Adrenal gland (tissue), 9 donors: ENCODE measurements at regions not wholly inside any gene's neighbourhood (a gene's known extent, or its start where the extent isn't known, plus 50 kb on each side); places are given as distances from the start of the nearest gene placed in this dataset.

Source experiments
- DNase-seq, 7 donors: peaks; one replicate each; pipeline ENCODE4 v3.0.0-alpha.2; 2019 to 2020
- H3K27ac ChIP-seq, 5 donors: fragments of 200-600 bp; sonication (generic) in 4 of 5; 1 replicate in 3 of 5; 2 replicates in 2 of 5; pipeline versions ENCODE4 v1.5.1 to v1.8.0; 2016 to 2020; ENCODE audit warnings: mild to moderate bottlenecking in 1 of 5
- H3K27me3 ChIP-seq: fragments of 200-600 bp; 2 replicates; pipeline ENCODE4 v1.8.0; 2021
- H3K36me3 ChIP-seq, 2 donors: fragments of 200-600 bp; replicated peaks in 1 of 2; 1 replicate in 1 of 2; 2 replicates in 1 of 2; pipeline versions ENCODE4 v1.5.1 to v1.8.0; 2018 to 2022
- H3K4me1 ChIP-seq, 2 donors: fragments of 200-600 bp; replicated peaks in 1 of 2; 1 replicate in 1 of 2; 2 replicates in 1 of 2; pipeline versions ENCODE4 v1.5.1 to v1.8.0; 2018 to 2021
- H3K4me3 ChIP-seq, 4 donors: fragments of 200-600 bp; sonication (generic) in 3 of 4; one replicate each; pipeline ENCODE4 v1.5.1; 2016 to 2018
- H3K9me3 ChIP-seq, 3 donors: fragments of 200-600 bp; sonication (generic) in 1 of 3; replicated peaks in 1 of 3; 1 replicate in 2 of 3; 2 replicates in 1 of 3; pipeline versions ENCODE4 v1.5.1 to v1.8.0; 2016 to 2021
- POLR2A ChIP-seq, 2 donors: fragments of 450-650 bp; IDR thresholded peaks; one replicate each; pipeline ENCODE4 v1.6.1; 2017; ENCODE audit warnings: antibody characterized with exemption in 2 of 2, mild to moderate bottlenecking in 2 of 2, moderate library complexity in 1 of 2
- WGBS, 4 donors: extraction: QIAGEN DNeasy Blood & Tissue Kit in 2 of 4; methylation state at CpG; one replicate each; pipeline versions ENCODE4 v1.1.5 to v1.1.7; 2013 to 2017; 5-methylcytosine and 5-hydroxymethylcytosine counted together
- intact Hi-C, 2 donors: fragments of 100-400 bp; cut with DNase I; formaldehyde crosslinking; loops; one replicate each; pipeline versions ENCODE4 v1.14.1 to v1.15.0; 2022 to 2023
- TF ChIP-seq, protein P1 (sequence below), 6 experiments: fragments of 450-650 bp in 4 of 6; fragments of 200-600 bp in 2 of 6; sonication (generic) in 1 of 6; IDR thresholded peaks; 1 replicate in 5 of 6; 2 replicates in 1 of 6; pipeline versions ENCODE4 v1.5.1 to v1.8.0; 2016 to 2021; ENCODE audit warnings: antibody characterized with exemption in 6 of 6, mild to moderate bottlenecking in 2 of 6, moderate library complexity in 1 of 6
- donor health status: healthy with polysubstance abuse.
- donor health status: Bipolar disorder and iron deficiency.
- donor health status: DM: yes; HTN: yes; CAD: no.
- donor health status: DM: no; HTN: no; CAD: no.
- donor health status: DM: no; HTN: no; CAD: no.

DNA sequence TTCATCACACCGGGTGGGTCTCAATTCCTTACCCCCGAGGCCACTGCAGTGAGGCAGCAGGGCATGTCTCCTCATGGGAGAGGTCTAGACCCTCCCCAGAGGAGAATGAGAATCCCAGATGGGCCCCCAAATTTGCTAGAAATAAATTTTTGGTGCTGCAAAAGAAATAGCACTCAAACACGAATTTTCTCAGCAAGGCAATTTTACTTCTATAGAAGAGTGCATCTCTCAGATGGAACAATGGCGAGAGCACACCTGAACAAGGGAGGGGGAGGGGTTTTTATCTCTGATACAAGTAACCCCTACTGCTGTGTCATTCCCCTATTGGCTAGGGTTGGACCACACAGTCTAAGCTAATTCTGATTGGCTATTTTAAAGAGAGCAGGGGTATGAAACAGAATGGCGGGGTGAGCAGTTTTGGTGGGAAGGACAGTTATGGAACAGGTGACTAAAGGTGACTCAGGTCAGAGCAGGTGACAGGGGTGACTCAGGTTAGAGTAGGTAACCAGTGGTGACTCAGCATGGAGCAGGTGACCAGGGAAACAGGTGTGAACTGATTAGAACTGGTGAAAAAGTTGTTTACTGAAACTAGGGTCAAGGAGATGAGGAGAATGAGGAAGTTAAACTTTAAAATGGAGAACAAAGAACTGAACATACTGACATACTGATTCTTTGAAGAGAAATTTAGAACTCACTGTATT is 93.0 kb upstream of the WNT7A start:
- Histone ChIP-seq H3K36me3 (no peaks in the 10 kb centered on the region), H3K4me1 (no peaks in the 10 kb centered on the region), H3K4me3 (no peak overlapping the region), H3K27me3 (no peaks in the 10 kb centered on the region), H3K27ac (no peak overlapping the region), H3K9me3 (peaks cover 0 to 6% (median 0%) of the 10 kb centered on the region in 3 donors)
- TF ChIP-seq POLR2A (IDR thresholded peaks at IDR 0.05), result no peak
- TF ChIP-seq, protein P1, sequence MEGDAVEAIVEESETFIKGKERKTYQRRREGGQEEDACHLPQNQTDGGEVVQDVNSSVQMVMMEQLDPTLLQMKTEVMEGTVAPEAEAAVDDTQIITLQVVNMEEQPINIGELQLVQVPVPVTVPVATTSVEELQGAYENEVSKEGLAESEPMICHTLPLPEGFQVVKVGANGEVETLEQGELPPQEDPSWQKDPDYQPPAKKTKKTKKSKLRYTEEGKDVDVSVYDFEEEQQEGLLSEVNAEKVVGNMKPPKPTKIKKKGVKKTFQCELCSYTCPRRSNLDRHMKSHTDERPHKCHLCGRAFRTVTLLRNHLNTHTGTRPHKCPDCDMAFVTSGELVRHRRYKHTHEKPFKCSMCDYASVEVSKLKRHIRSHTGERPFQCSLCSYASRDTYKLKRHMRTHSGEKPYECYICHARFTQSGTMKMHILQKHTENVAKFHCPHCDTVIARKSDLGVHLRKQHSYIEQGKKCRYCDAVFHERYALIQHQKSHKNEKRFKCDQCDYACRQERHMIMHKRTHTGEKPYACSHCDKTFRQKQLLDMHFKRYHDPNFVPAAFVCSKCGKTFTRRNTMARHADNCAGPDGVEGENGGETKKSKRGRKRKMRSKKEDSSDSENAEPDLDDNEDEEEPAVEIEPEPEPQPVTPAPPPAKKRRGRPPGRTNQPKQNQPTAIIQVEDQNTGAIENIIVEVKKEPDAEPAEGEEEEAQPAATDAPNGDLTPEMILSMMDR (IDR thresholded peaks at IDR 0.05), result no peak
- WGBS, 4 donors, result 74 to 86% (median 79%) methylated on average over 5 of the region's 5 CpGs
- DNase-seq, result no peak
- intact Hi-C loops, result no loop called here

DNA sequence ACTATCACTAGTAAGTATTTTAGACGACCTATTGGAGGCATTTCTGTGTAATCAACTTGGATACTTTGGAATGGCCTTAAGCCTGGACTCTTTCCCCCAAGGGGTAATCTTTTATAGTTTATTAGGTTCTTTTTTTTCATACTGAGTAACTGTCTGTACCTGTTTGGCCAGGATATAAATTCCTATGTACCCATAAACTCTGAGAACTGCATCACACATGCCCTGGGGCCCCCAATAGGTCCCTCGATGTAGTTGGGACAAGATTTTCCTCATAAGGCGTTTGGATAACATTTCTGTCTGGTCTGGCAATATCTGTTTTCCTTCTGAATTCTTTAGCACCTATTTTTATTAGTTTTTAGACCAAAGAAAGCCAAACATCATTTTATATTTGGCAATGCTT is 86.4 kb upstream of the WNT7A start:
- DNase-seq, result no peak
- TF ChIP-seq POLR2A (IDR thresholded peaks at IDR 0.05), result no peak
- TF ChIP-seq, protein P1 (IDR thresholded peaks at IDR 0.05), result no peak
- no peak overlapping the region for H3K27ac ChIP-seq
- 67 to 75% (median 71%) methylated on average over 3 of the region's 3 CpGs for WGBS, 4 donors
- no peaks in the 10 kb centered on the region for H3K9me3 ChIP-seq
- H3K36me3 ChIP-seq, result no peaks in the 10 kb centered on the region
- no peaks in the 10 kb centered on the region for H3K4me1 ChIP-seq
- H3K4me3 ChIP-seq, result no peak overlapping the region
- intact Hi-C loops, result no loop called here
- no peaks in the 10 kb centered on the region for H3K27me3 ChIP-seq

DNA sequence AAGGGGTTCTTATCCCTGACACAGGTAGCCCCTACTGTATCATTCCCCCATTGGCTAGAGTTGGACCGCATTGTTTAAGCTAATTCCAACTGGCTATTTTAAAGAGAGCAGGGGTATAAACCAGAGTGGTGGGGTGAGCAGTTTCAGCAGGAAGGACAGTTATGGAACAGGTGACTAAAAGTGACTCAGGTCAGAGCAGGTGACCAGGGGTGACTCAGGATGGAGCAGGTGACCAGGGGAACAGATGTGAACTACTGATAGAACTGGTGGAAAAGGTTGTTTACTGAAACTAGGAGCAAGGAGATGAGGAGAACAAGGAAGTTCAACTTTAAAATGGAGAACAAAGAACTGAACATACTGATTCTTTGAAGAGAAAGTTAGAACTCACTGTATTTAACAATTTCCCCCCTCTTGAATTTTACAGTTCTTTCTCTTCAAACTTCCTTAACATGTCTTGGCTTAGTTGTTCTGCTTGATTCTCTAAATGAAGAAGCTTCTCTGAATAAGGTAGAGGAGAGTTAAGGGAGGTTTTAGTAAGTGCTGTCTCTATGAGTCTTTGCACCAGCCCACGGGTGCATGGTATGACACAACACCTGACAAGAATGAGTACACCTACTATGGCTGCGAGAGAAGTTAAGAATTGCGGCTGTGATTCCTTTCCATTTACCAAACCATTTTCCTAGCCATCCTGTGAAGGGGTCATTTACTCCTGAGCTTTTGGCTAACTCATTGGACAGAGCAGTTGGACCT is 83.4 kb upstream of the WNT7A start:
- Histone ChIP-seq H3K27me3 (no peaks in the 10 kb centered on the region), H3K4me3 (no peak overlapping the region), H3K9me3 (no peaks in the 10 kb centered on the region), H3K4me1 (no peaks in the 10 kb centered on the region), H3K27ac (no peak overlapping the region), H3K36me3 (no peaks in the 10 kb centered on the region)
- intact Hi-C loops, result no loop called here
- 82 to 92% (median 86%) methylated on average over 4 of the region's 4 CpGs for WGBS, 4 donors
- TF ChIP-seq POLR2A (IDR thresholded peaks at IDR 0.05), result no peak
- TF ChIP-seq, protein P1 (IDR thresholded peaks at IDR 0.05), result no peak
- no peak for DNase-seq

DNA sequence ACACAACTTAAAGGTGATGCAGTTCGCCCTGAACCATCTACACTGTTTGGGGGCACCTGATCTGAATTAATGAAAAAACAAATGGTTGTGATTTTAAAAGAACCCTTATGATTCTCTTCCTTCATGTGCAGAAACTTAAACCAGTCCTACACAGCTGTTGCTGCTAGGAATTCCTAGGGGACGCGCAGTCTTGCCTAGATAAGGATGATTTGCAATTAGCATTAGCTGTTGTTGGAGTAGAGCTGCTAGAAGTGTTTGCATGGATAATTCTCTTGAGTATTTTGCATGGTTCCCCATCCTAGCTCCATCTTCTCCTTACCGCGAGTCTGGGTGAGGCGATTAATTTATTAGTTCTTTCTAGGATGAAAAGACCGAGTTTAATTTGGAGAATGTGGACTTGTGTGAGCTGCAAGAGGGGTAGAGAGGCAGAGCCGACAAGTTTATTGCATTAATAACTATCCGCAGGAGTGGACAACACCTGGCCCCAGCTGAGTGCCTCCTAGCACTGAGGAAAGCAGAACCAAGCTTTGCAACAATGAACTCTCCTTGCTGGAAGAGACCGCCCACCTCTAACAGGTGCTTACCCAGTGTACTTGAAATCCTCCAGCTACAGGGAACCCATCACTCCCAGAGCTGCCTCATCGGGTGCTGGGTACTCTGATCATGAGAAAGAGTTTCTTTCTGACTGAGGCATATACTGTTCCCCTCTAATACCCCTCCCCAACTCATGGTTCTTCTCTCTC is 75.0 kb upstream of the WNT7A start:
- no peak overlapping the region for H3K4me3 ChIP-seq
- no peaks in the 10 kb centered on the region for H3K36me3 ChIP-seq
- H3K9me3 ChIP-seq, result no peaks in the 10 kb centered on the region
- no peak for TF ChIP-seq POLR2A (IDR thresholded peaks at IDR 0.05)
- TF ChIP-seq, protein P1 (IDR thresholded peaks at IDR 0.05), result no peak
- WGBS, 4 donors, result 78 to 85% (median 81%) methylated on average over 9 to 11 of the region's 11 CpGs
- H3K27ac ChIP-seq, result no peak overlapping the region
- intact Hi-C loops, result no loop called here
- H3K4me1 ChIP-seq, result no peaks in the 10 kb centered on the region
- no peak for DNase-seq
- H3K27me3 ChIP-seq, result no peaks in the 10 kb centered on the region
